Suprapubic skin (tissue), 4 donors: ENCODE measurements at regions not wholly inside any gene's neighbourhood (a gene's known extent, or its start where the extent isn't known, plus 50 kb on each side); places are given as distances from the start of the nearest gene placed in this dataset.

Experiments used
- DNase-seq, 2 donors: peaks; one replicate each; pipeline ENCODE4 v3.0.0-alpha.2; 2019; ENCODE audit warnings: low spot score in 2 of 2
- H3K27ac ChIP-seq: fragments of 200-600 bp; sonication (generic); one replicate; pipeline ENCODE4 v1.5.1; 2019
- H3K27me3 ChIP-seq: fragments of 200-600 bp; sonication (generic); one replicate; pipeline ENCODE4 v1.5.1; 2019
- H3K36me3 ChIP-seq: fragments of 200-600 bp; sonication (generic); one replicate; pipeline ENCODE4 v1.5.1; 2019
- H3K4me1 ChIP-seq: fragments of 200-600 bp; sonication (generic); one replicate; pipeline ENCODE4 v1.5.1; 2019
- H3K4me3 ChIP-seq: fragments of 200-600 bp; sonication (generic); one replicate; pipeline ENCODE4 v1.5.1; 2019; ENCODE audit warnings: mild to moderate bottlenecking
- H3K9me3 ChIP-seq: fragments of 200-600 bp; sonication (generic); one replicate; pipeline ENCODE4 v1.5.1; 2019
- EP300 ChIP-seq: sonication (generic); formaldehyde crosslinking; IDR thresholded peaks from one replicate; pipeline ENCODE4 v1.6.1; 2017; ENCODE audit warnings: antibody characterized with exemption
- POLR2A ChIP-seq, 2 donors: fragments of 450-650 bp; IDR thresholded peaks; one replicate each; pipeline ENCODE4 v1.6.1; 2017; ENCODE audit warnings: antibody characterized with exemption in 2 of 2, mild to moderate bottlenecking in 2 of 2, moderate library complexity in 2 of 2
- POLR2AphosphoS5 ChIP-seq, 3 donors: sonication (generic); formaldehyde crosslinking; IDR thresholded peaks; one replicate each; pipeline ENCODE4 v1.6.1; 2017; ENCODE audit warnings: antibody characterized with exemption in 3 of 3
- WGBS: methylation state at CpG from one replicate; pipeline ENCODE4 v1.1.5; 2018; 5-methylcytosine and 5-hydroxymethylcytosine counted together
- TF ChIP-seq, protein P1 (sequence below), 2 donors: fragments of 200-600 bp in 1 of 2; fragments of 450-650 bp in 1 of 2; sonication (generic) in 1 of 2; IDR thresholded peaks; one replicate each; pipeline ENCODE4 v1.5.1; 2016 to 2019; ENCODE audit warnings: antibody characterized with exemption in 2 of 2, mild to moderate bottlenecking in 1 of 2, moderate library complexity in 1 of 2

GRCh38 chr3:159922193-159922840 is 66.3 kb upstream of the IL12A start:
- no peak overlapping the region for H3K4me3 ChIP-seq
- TF ChIP-seq POLR2A (IDR thresholded peaks at IDR 0.05), result no peak
- TF ChIP-seq, protein P1, sequence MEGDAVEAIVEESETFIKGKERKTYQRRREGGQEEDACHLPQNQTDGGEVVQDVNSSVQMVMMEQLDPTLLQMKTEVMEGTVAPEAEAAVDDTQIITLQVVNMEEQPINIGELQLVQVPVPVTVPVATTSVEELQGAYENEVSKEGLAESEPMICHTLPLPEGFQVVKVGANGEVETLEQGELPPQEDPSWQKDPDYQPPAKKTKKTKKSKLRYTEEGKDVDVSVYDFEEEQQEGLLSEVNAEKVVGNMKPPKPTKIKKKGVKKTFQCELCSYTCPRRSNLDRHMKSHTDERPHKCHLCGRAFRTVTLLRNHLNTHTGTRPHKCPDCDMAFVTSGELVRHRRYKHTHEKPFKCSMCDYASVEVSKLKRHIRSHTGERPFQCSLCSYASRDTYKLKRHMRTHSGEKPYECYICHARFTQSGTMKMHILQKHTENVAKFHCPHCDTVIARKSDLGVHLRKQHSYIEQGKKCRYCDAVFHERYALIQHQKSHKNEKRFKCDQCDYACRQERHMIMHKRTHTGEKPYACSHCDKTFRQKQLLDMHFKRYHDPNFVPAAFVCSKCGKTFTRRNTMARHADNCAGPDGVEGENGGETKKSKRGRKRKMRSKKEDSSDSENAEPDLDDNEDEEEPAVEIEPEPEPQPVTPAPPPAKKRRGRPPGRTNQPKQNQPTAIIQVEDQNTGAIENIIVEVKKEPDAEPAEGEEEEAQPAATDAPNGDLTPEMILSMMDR (IDR thresholded peaks at IDR 0.05), result no peak
- TF ChIP-seq POLR2AphosphoS5 (IDR thresholded peaks at IDR 0.05), result no peak
- no peak for TF ChIP-seq EP300
- no peak overlapping the region for H3K27ac ChIP-seq
- 83% methylated on average over 4 of the region's 4 CpGs for WGBS
- no peaks in the 10 kb centered on the region for H3K27me3 ChIP-seq
- H3K4me1 ChIP-seq, result no peaks in the 10 kb centered on the region
- DNase-seq, result no peak
- H3K36me3 ChIP-seq, result no peaks in the 10 kb centered on the region
- H3K9me3 ChIP-seq, result no peaks in the 10 kb centered on the region

DNA sequence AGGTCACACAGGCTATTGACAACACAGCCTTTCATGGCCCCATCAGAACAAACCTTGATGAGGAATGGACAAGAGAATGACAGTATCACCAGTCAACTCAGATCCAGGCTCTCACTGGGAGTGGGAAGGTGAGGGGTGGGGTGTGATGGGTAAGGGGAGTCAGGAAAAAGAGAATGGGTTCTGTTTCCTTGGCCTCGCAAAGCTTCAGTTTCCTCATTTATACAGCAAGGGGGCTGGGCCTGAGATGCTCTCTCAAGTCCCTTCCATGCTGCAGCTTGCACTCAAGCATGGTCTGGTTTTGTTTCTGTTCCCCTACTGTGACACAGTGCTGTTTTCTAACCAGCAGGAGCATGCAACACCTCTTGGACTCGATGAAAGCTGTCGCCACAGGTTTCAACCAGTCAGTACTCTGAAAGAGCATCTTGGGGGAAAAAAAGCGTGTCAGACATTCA is 65.7 kb upstream of the IL12A start:
- Histone ChIP-seq H3K27ac (no peak overlapping the region), H3K27me3 (no peaks in the 10 kb centered on the region), H3K9me3 (no peaks in the 10 kb centered on the region), H3K4me1 (no peaks in the 10 kb centered on the region), H3K36me3 (no peaks in the 10 kb centered on the region), H3K4me3 (no peak overlapping the region)
- TF ChIP-seq, protein P1 (IDR thresholded peaks at IDR 0.05), result no peak
- TF ChIP-seq POLR2AphosphoS5 (IDR thresholded peaks at IDR 0.05), result no peak
- no peak for TF ChIP-seq EP300
- TF ChIP-seq POLR2A (IDR thresholded peaks at IDR 0.05), result no peak
- WGBS, result 74% methylated on average over 4 of the region's 4 CpGs
- no peak for DNase-seq

GRCh38 chr3:159923336-159923735 is 65.3 kb upstream of the IL12A start:
- 77% methylated on average over 7 of the region's 7 CpGs for WGBS
- Histone ChIP-seq H3K36me3 (no peaks in the 10 kb centered on the region), H3K9me3 (no peaks in the 10 kb centered on the region), H3K4me3 (no peak overlapping the region), H3K4me1 (no peaks in the 10 kb centered on the region), H3K27me3 (no peaks in the 10 kb centered on the region), H3K27ac (no peak overlapping the region)
- TF ChIP-seq POLR2AphosphoS5 (IDR thresholded peaks at IDR 0.05) (no peak), POLR2A (IDR thresholded peaks at IDR 0.05) (no peak), EP300 (no peak)
- TF ChIP-seq, protein P1 (IDR thresholded peaks at IDR 0.05), result no peak
- DNase-seq, result no peak

DNA sequence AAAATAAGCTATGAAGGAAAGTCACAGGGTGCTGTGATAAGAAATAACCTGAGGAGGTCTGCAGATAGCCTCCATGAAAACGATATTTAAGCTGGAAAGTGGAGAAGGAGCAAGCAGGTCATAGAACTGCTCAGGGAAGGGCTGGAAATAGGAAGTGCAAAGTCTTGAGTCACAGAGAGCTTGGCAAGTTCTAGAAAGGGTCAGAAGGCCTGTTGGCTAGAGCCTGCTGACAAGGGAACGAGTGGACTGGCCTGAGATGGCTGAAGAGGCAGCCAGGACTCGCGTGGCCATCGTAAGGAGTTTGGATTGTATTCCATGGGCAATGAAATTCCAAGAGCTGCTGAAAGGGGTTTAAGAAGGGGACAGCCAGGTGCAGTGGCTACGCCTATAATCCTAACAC is 64.7 kb upstream of the IL12A start:
- Histone ChIP-seq H3K27me3 (no peaks in the 10 kb centered on the region), H3K4me3 (no peak overlapping the region), H3K4me1 (no peaks in the 10 kb centered on the region), H3K9me3 (no peaks in the 10 kb centered on the region), H3K36me3 (no peaks in the 10 kb centered on the region), H3K27ac (no peak overlapping the region)
- DNase-seq, result no peak
- no peak for TF ChIP-seq POLR2A (IDR thresholded peaks at IDR 0.05)
- no peak for TF ChIP-seq POLR2AphosphoS5 (IDR thresholded peaks at IDR 0.05)
- TF ChIP-seq EP300, result no peak
- TF ChIP-seq, protein P1 (IDR thresholded peaks at IDR 0.05), result no peak
- 88% methylated on average over 6 of the region's 6 CpGs for WGBS

DNA sequence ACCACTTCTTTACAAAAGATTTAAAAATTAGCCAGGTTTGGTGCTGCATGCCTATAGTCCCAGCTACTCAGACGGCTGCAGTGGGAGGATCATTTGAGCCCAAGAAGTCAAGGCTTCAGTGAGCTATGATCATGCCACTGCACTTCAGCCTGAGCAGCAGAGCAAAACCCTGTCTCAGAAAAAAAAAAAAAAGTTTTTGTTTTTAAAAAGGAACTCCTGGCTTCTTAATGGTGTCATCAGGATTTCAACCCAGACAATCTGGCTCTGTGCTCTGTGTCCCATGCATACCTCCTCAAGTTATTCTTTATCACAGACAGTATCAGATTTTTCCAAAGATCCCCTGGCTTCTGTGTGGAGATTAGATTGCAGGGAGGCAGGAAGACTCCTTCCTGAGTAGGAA is 64.2 kb upstream of the IL12A start:
- Histone ChIP-seq H3K9me3 (no peaks in the 10 kb centered on the region), H3K4me1 (no peaks in the 10 kb centered on the region), H3K36me3 (no peaks in the 10 kb centered on the region), H3K27me3 (no peaks in the 10 kb centered on the region), H3K27ac (no peak overlapping the region), H3K4me3 (no peak overlapping the region)
- DNase-seq, result no peak
- TF ChIP-seq POLR2AphosphoS5 (IDR thresholded peaks at IDR 0.05) (no peak), POLR2A (IDR thresholded peaks at IDR 0.05) (no peak), EP300 (no peak)
- TF ChIP-seq, protein P1 (IDR thresholded peaks at IDR 0.05), result no peak
- 87% methylated on average over 1 of the region's 1 CpG for WGBS
